ENCODE measurements at regions not wholly inside any gene's neighbourhood (a gene's known extent, or its start where the extent isn't known, plus 50 kb on each side); places are given as distances from the start of the nearest gene placed in this dataset.

DNA sequence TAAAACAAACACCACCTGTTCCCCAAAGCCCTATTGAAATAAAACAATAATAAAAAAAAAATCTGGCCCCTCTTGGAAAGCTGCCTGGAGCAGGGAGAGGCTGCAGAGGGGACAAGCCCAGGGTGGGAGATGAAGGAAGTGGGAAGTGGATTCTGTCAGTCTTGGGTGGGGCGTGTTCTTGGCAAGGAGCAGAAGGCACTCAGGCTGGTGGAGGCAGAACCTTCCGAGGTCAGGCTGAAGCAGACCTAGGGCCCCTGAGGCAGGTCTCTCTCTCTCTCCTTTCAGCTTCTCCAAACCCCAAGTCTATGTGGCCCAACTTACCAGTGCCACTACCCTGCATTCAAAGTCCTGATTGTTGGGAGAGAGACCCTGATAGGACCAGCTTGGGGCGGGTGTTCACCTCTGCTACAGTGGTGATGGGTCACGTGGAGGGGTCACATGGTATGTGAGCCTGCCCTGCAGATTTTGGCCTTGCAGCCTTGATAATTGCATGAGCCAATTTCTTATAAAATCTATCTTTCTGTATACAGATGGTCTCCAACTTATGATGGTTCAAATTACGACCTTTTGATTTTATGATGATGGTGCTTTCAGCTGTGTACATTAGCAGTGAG lies 145.4 kb upstream of the C1orf174 start:
- no peak for DNase-seq (ENCODE audit: low spot score)

DNA sequence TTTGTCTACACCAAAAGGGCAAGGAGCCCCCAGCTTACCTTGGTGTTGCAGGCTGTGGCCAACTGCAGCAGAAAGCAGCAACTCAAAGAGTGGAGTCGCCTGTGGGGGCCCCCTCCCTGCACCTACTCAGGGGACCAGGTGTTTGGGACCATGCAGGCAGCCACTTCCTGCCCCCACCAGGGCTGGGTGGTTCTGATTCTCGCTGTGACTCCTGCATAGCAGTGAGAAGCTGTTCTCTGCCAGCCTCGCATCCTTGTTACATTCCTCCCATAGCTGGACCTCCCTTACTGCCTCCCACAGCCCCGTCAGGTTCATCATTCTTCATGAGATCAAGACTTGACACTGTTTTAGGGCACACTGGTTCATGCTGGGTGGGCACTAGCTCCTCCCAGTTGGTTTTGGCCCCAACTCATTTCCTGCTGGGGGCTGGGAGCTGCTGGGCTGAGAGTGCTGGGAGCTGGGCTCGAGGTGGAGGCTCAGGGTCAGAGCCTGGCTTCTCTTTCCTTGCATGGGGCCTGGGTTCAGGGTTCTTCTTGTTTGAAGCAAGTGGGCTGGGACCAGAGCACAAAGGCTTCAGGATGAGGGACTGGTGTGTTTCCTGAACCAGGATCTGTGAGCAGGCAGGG lies 146.9 kb upstream of the C1orf174 start:
- no peak for DNase-seq (ENCODE audit: low spot score)

DNA sequence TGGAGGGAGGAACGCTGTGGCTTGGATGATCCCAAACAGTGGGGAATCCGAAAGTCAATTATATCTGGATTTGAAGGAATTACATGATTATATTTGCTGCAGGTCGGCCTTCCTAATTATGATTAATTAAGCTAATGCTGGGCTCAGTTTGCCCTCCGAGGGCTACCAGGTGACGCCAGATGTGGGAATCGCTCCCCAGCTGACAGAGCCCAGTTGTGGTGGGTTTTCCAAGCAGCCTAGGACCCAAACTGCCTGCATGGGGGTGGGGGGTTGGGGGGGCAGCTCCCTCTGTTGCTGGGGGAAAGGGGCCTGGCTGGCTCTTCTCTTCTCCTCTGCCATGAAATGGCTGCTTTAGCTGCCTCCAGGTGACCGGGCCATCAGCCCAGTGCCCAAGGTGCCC lies 147.6 kb upstream of the C1orf174 start:
- DNase-seq (ENCODE audit: low spot score), result no peak

DNA sequence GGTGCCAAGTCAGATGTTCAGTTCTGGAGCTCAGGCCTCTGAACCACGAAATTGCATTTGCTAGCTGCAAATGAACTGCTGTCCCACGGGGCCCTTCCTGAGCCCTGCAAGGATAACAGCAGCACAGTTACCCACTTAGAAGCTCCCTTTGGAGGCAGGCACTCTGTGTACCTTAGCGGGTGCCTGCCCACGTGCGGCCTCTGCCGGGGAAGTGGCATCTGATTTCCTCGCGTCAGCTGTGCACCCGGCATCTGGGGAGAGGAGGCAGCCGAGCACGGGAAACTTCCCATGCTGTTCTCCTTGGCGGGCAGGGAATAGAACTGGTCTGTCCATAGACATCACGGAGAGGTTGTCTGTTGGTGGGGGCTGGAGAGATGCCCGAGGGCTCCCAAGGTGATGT lies 148.0 kb upstream of the C1orf174 start:
- DNase-seq (ENCODE audit: low spot score), result no peak

DNA sequence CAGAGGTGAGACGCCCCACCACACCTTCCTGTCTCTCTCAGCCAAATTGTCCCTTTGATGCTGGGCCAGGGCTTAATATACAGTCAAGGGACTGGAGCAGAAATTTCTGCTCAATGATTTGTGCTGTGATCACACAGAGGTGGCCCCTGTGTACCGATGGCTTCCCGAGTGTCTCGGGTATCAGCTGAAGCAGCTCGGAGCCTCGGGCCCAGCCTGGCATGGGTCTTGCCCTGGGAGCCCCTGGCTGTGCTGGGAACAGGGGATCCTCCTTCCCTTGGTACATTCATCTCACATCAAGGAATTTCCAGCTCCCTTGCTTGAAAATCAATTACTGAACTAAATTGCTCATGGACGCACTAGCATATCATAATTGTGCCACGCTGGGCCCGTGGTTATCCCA lies 148.8 kb upstream of the C1orf174 start:
- DNase-seq (ENCODE audit: low spot score), result no peak

DNA sequence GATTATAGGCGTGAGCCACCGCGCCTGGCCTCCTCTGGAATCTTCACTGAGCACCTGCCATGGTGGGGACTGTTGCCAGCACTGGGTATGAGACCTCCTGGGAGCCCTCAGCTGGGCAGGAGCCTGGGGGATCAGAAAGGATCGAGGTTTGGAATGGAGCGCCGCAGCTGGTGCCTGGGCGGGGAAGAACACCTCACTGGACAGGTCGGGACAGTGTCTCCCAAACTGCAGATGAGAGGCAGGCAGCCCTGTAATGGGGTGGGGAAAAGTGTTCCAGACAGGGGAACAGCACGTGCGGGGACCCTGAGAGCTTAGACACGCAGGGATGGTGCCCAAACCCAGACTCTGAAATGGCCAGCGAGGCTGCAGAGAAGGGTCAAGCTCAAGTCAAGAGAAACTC lies 150.9 kb upstream of the C1orf174 start:
- DNase-seq (ENCODE audit: low spot score), result no peak

DNA sequence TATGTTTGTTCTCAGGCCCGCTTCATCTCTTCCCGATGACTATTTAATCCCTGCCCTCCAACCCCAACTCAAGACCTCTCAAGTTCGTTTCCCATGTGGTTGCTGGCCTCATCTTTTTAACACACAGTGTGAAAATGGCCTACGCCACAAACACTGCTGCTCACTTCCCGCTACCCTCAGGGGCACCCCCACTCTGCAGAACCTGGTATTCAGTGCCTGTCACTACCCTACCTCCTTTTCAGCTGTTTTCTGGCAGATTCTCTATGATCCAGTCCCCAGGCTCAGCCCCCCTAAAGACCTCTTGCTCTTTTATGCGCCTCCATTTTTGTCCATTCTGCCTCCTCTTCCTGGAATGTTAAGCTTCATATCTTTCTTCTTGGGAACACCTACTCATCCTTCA lies 152.6 kb upstream of the C1orf174 start:
- DNase-seq (ENCODE audit: low spot score), result no peak

DNA sequence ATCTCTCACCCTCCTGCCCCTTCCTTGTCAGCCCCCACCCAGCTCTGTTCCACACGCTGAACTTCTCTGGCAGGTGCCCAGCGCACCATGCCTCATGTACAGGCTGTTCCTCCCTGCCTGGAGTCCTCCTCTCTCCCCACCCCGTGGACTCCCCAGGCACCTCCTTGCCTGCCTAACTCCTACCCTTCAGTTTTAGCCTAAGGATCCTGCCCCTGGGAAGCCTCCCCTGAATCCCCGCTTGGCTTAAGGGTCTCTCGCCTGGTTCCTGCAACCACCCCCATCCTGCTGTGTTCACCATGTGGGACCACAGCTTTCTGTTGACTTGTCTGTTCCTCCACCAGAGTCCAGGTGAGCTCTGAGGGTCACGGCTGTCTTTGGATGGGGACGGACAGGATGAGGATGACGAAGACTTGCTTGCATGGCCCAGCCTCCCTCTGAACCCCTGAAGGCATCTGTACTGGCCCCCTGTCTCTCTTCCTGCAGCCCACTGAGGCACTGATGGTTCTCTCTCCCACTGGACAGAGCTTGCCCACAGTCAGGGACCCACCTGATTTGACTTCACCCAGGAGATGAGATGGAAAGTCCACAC lies 153.2 kb upstream of the C1orf174 start:
- no peak for DNase-seq (ENCODE audit: low spot score)

DNA sequence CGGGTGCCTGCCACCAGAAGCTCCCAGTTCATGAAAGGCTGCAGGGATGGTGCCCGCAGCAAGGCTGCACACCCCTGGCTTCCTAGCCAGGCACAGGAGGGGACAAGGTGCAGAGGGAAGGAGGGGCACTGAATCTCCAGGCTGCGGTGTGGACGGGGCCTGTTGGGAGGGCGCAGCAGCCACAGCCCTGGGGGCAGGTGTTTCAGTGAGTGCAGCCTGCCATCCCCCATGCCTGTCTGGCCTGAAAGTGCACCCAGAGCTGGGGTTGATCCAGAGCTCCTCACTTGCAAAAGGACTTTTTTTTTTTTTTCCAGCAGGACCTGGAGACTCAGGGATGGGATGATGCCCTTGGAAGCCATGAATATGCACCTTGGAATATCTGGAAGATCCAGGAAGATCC lies 153.7 kb upstream of the C1orf174 start:
- DNase-seq (ENCODE audit: low spot score), result no peak

DNA sequence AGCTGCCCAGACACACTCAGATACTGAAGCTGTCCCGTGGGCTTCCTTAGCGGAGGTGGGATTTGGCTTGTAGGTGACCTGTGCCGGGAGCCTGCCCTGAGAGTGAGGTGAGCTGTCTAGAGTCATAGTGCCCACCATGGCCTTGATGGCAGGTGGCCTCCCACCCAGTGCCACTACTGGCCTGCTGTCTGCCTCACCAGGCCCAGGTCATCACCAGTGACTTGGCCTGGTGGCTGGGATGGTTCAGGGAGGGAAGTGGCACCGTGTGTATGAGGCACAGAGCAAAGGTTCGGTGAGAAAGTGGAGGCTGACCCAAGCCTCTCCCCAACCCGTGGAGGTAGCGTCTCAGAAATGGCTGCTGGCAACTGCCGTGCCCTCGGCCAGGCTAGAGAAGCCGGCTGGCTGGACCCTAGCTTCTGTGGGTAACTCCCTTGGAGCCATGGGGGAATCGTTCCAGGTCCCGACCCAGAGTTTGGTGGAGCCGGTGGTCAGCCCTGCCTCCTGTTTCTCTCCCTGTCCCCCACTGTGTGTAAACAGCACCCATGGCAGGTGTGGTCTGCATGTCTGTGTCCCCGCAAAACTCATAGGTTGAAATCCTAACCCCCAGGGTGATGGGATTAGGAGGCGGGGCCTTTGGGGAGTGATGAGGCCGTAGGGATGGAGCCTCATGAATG lies 155.4 kb upstream of the C1orf174 start:
- no peak for DNase-seq (ENCODE audit: low spot score)

DNA sequence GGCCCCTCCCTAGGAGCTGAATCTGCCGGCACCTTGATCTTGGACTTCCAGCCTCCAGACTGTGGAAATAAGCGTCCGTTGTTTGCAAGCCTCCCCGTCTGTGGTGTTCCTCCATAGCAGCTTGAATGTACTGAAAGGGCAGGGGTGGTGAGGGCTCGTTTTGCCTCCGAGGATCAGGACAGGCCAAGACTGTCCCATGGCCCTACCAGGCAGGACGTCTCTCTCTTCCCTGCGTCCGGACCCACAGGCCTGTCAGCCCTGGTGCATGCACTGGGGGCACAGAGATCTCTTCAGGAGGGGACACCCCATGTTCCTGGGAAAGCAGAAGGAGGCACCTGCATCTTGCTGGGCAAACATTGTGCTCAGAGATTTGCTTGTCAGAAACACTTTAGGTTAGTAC lies 156.3 kb upstream of the C1orf174 start:
- no peak for DNase-seq (ENCODE audit: low spot score)

DNA sequence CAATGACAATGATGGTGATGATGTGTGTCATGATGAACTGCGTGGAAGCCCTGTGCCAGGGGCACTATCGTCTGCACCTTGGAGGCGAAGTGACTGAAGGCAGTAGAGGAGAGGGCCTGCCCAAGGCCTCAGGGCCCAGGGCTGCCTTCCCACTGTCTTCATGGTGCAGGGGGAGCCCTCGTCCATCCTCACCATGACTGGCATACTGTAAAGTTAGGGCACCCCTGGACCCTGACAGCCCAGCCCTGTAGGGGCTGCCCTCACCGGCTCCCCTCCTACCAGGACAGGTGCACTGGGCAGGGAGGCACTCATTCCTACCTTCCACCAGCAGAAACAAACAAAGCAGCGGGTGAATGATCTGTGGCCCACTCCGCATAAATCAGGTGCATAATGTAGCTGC lies 156.9 kb upstream of the C1orf174 start:
- DNase-seq (ENCODE audit: low spot score), result no peak

DNA sequence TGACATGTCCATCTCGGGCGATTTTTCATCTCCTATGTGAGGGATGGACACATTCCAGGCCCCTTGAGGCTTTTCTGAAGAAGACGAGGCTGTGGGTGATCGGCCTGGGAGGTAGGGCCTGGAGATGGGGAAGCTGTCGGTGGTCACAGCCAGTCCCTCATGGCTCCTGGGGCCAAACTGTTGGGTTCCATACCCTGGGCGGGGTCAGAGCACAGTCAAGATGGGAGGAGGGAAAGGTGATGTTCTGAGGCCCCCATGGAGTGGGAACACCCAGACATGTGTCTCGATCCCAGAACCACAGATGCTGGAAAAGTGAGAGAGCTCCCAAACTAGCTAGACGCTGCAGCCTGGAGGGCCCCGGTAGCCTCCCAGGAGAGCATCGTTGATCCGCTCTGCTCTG lies 157.5 kb upstream of the C1orf174 start:
- no peak for DNase-seq (ENCODE audit: low spot score)

DNA sequence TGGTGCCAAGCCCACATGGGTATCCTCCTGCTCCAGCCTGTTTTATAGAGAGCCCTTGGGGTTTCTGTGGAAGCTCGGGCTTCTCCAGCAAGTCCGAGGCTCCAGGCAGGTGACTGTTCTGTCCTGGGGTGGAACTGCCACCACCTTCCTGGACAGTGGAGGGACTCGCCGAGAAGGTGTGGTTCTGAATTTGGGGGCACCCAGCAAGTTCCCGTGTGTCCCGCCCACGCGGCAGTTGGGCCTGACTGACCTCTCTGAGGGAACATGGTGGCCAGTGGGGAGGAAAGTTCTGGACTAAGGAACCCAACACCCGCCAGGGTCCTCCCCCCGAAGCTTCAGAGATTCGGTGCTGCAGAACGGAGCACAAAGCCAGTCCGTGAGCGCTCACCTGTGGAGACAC lies 158.1 kb upstream of the C1orf174 start:
- DNase-seq (ENCODE audit: low spot score), result no peak

DNA sequence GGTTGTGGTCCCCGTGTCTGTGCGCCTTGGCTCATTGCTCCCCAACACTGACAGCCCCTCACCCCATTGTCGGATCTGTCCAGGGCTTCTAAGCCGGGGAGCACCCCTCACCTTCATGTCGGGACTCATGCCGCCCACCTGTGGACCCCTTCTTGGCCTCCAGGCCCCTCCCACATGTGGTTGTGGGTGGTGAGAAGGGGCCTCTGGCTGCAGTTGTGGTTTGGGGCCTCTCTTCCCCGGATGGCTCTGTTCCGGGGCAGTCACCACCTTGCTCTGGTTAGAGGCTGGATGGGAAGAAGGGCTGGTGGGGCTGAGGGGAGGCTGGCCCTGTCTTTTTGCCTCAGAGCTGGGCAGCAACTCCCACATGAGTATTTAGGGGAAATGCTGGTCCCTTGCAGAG lies 158.6 kb upstream of the C1orf174 start:
- no peak for DNase-seq (ENCODE audit: low spot score)

DNA sequence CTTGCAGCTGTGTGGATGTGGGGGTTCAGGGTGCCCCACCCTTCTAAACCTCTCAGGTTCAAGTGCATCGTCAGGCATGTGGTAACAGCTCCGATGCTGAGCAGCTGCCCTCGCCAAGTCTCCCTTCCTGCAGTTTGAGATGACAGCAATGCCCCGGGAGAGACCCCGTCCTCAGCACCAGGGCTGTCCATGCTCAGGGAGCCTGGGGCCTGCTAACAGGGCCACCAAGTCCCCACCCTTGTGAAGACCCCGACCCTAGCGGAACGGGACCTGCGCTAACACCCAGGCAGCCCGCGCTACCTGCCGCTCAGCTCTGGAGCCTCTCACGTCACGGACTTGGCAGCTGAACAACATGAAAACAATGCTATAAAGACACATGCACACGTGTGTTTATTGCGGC lies 159.2 kb upstream of the C1orf174 start:
- DNase-seq (ENCODE audit: low spot score), result no peak

DNA sequence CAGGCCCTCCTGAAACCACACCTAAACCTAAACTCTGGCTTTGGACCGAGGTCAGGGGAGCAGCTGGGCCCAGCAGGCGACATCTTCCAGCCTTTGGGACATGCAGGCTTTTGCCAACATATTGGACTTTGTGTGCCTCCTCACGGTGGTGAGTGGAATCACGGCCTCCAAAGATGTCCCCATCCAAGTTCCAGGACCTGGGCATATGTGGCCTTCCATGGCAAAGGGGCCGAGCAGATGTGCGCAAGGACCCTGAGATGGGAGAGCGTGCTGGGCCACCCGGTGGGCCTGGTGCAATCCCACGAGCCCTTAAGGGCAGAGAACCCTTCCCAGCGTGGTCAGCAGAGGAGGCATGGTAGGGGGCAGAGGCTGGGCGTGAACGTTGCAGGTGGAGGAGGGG lies 160.8 kb upstream of the C1orf174 start:
- DNase-seq (ENCODE audit: low spot score), result no peak

DNA sequence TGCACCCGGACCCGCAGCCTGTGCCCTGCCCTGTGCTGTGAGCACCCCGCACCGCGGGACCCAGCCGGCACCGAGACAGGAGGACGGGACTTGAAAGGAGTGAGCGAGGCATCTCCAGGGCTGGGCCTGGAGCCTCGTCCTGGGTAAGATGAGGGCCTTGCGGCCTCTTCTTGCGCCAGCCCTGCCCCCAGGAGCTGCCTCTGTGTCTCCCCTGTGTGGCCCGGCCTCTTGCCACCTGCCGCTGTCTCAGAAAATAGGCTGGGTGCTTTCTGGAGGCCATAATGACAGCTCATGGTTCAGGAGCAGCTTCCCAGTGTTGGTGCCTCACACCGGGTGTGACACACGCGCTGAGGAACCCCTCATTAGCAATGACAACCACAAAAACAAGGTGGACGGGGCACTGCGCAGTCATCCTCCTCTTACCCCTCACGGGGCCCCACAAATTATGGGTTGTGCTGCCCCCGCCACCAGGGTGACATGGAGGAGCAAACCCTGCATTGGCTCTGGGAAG lies 161.5 kb upstream of the C1orf174 start:
- DNase-seq (ENCODE audit: low spot score), result no peak

DNA sequence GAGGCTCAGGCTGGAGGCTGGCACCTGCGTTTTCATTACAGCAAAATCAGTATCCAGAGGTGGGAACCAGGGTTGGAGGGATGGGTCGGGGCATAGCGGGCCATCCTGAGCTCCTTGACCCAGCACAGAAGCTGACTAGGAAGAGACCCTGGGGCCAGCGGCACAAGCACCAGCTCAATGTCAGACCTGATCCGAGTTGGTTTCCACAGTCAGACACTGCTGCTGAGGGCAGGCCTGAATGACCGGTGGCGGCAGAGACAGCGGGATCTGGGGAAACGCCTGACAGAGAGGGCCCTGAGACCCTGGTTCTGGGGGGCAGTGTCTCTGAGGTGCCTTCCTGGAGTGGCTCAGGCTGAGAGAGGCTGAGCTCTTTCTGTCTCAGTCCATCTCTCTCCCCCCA lies 162.0 kb upstream of the C1orf174 start:
- DNase-seq (ENCODE audit: low spot score), result no peak

DNA sequence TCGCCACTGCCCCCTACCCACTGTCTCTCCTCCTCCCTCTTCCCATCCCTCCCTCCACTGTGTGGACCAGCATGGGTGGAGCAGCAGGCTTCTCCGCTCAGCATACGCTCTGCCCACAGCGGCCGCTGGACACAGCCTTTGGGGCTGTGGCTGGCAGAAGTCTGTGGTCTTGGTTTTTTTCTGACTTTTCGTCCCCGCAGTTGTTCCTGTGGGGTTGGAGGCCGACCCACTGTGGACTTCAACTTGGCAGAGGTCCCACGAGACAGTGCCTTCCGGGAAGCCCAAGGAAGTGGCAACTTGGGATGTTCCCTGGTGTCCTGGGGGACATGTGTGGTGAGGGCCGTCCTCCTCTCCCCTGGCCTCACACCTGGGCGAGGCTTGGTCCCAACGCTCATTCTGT lies 162.5 kb upstream of the C1orf174 start:
- DNase-seq (ENCODE audit: low spot score), result no peak

DNA sequence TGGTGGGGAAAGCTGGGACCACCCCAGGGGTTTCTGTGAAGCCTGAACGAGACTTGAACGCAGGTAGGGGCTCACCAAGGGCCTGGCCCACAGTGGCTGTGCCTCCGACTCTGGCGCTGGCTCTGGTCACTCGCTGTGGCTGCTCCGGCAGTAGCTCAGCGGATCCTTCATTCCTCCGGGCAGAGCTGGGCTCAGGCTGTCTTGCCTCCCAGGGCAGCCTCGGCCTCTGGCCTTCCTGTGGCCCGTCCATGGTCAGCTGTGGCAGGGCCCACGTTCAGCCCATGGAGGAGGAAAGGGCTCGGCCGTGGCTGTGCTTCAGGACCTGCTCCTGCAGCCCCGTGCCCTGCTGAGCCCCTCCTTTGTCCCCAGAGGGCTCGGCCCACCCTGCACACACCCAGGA lies 162.9 kb upstream of the C1orf174 start:
- no peak for DNase-seq (ENCODE audit: low spot score)

DNA sequence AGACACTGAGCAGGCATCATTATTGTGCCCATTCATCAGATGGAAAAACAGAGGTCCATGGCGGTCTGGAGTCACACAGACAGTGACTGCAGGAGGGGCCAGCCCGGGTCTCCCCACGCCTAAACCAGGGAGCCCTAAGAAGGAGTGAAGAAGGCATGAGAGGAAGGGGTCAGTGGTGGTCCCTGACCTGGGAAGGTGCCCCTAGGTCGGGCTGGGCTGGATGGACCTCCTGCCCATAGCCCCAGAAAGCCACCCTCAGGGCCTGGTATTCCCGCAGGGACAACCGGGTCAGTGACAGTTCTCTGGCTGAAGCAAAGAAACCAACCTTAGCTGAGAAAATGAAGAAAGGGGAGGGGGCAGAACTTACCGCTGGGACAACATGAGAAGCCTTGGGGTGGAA lies 163.4 kb upstream of the C1orf174 start:
- no peak for DNase-seq (ENCODE audit: low spot score)

DNA sequence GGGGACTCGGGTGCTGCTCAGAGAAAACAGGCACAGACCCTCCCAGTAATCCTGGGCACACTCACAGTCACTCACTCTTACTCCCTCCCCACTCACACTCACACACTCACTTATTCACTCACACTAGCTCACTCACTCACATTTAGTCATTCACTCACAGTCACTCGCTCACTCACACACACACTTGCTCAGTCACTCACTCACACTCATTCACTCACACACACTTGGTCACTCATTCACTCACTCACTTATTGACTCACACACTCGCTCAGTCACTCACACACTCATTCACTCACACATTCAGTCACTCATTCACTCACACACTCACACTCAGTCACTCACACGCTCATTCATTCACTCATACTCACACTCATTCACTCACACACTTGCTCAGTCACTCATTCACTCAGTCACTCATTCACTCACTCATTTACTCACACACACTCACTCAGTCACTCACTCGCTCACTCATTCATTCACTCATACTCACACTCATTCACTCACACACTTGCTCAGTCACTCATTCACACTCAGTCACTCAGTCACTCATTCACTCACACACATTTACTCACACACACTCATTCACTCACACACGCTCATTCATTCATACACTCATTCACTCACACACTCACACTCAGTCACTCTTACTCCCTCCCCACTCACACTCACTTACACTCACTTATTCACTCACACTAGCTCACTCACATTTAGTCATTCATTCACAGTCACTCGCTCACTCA lies 164.2 kb upstream of the C1orf174 start:
- no peak for DNase-seq (ENCODE audit: low spot score)
